ENCODE measurements at regions not wholly inside any gene's neighbourhood (a gene's known extent, or its start where the extent isn't known, plus 50 kb on each side); places are given as distances from the start of the nearest gene placed in this dataset.

- no peak overlapping the region for H3K4me3 ChIP-seq (ENCODE audit: low read depth, low read length)
- TF ChIP-seq CTCF (IDR thresholded peaks at IDR 0.05; ENCODE audit: insufficient read depth, low read depth, low read length), result no peak
- DNase-seq (ENCODE audit: low read depth), result no peak
Observed at GRCh38 chr15:47993051-47993450, 127.7 kb upstream of the SLC24A5 start.

GRCh38 chr15:47997195-47998080, 123.4 kb upstream of the SLC24A5 start:
- no peak for DNase-seq (ENCODE audit: low read depth)
- no peak overlapping the region for H3K4me3 ChIP-seq (ENCODE audit: low read depth, low read length)
- TF ChIP-seq CTCF (IDR thresholded peaks at IDR 0.05; ENCODE audit: insufficient read depth, low read depth, low read length), result no peak

- no peak for TF ChIP-seq CTCF (IDR thresholded peaks at IDR 0.05; ENCODE audit: insufficient read depth, low read depth, low read length)
- no peak overlapping the region for H3K4me3 ChIP-seq (ENCODE audit: low read depth, low read length)
Observed at GRCh38 chr15:47998619-47999019, 122.2 kb upstream of the SLC24A5 start.

GRCh38 chr15:48001393-48002039, 119.3 kb upstream of the SLC24A5 start:
- no peak for TF ChIP-seq CTCF (IDR thresholded peaks at IDR 0.05; ENCODE audit: insufficient read depth, low read depth, low read length)
- DNase-seq (ENCODE audit: low read depth), result no peak
- H3K4me3 ChIP-seq (ENCODE audit: low read depth, low read length), result no peak overlapping the region

More at GRCh38 chr15:47998619-47999019, 122.2 kb upstream of the SLC24A5 start:
- no peak for DNase-seq (ENCODE audit: low read depth)

- no peak for TF ChIP-seq CTCF (IDR thresholded peaks at IDR 0.05; ENCODE audit: insufficient read depth, low read depth, low read length)
Observed at GRCh38 chr15:48002767-48003166, 118.0 kb upstream of the SLC24A5 start.

GRCh38 chr15:48003441-48003840, 117.3 kb upstream of the SLC24A5 start:
- no peak overlapping the region for H3K4me3 ChIP-seq (ENCODE audit: low read depth, low read length)
- TF ChIP-seq CTCF (IDR thresholded peaks at IDR 0.05; ENCODE audit: insufficient read depth, low read depth, low read length), result no peak
- DNase-seq (ENCODE audit: low read depth), result no peak

More at GRCh38 chr15:48002767-48003166, 118.0 kb upstream of the SLC24A5 start:
- DNase-seq (ENCODE audit: low read depth), result no peak
- H3K4me3 ChIP-seq (ENCODE audit: low read depth, low read length), result no peak overlapping the region

All from fibroblast of villous mesenchyme (primary cell).